Islet of Langerhans (tissue), 1 donor: ENCODE measurements at regions not wholly inside any gene's neighbourhood (a gene's known extent, or its start where the extent isn't known, plus 50 kb on each side); places are given as distances from the start of the nearest gene placed in this dataset.
"Not testable (repeated sequence)": the region's sequence is repeated elsewhere in the genome, so short reads cannot be mapped to it uniquely, and the experiment has no call there.

Source experiments
- FAIRE-seq: peaks from one replicate; lab custom pipeline; 2011; peaks lifted over from hg19 to GRCh38; lab: Jason Lieb, UNC

DNA sequence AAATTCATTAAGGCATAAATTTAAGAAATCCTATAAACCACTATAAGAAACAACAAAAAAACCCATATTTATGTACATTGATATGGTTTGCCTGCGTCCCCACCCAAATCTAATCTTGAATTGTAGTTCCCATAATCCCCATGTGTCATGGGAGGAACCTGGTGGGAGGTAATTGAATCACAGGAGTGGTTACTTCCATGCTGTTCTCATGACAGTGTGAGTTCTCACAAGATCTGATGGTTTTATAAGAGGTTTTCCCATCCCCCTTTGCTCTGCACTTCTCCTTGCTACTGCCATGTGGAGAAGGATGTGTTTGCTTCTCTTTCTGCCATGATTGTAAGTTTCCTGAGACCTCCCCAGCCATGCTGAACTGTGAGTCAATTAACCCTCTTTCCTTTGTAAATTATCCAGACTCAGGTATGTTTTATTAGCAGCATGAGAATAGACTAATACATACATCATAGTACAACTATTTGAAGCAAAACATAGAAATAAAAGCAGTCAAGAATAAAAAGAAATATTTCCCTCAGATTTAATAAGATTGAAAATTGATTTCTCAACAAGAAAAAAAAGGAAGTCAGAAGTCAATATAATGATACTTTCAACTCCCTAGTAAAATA lies 209.0 kb upstream of the GPC6 start:
- FAIRE-seq = no peak

DNA sequence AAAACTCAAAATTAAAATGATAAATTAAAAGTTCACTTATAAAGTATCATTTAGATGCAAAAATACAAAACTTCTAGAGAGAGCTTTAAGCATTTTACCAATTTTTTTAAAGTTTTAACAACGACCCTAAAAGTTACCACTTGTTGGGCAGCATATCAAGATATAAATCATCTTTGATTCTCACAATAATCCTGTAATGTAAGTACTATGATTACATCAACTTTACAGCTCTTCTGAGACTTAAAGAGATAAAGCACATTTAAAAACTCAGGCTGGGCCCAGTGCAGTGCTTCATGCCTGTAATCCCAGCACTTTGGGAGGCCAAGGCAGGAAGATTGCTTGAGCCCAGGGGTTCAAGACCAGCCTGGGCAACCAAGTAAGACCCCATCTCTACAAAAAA lies 202.7 kb upstream of the GPC6 start:
- FAIRE-seq = no peak

DNA sequence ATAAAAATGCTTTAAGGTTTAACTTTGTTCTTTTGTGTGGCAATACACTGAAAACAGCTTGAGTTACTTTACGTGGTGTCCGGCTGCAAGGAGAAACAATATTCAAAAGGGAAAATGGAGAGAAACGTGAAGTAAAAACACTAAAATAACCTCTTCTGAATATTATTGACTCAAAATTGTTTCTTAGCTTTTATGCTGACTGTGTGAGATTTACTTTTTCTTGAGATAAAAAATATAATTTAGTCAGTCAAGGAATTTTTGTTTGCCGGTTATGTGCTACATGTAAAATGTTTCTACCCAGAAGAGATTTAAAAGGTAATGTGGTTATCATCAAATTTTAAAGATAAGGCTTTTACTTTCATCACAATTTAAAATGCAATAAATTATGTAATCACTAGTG lies 200.6 kb upstream of the GPC6 start:
- no peak for FAIRE-seq

DNA sequence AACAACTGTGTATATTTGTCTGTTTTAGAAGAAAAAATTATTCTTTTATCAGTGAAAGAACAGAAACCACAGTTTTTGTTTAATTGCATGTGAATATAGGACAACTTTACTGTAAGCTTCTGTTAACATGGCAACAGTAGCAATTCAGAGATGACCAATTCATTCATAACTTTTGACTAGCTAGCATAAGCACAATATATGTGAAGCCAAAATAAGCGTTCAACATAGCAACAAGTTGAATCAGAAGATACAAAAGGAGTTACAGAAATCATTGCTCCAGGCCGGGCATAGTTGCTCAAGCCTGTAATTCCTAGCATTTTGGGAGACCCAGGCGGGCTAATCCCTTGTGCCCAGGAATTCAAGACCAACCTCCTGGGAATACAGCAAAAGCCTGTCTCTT lies 197.1 kb upstream of the GPC6 start:
- no peak for FAIRE-seq

DNA sequence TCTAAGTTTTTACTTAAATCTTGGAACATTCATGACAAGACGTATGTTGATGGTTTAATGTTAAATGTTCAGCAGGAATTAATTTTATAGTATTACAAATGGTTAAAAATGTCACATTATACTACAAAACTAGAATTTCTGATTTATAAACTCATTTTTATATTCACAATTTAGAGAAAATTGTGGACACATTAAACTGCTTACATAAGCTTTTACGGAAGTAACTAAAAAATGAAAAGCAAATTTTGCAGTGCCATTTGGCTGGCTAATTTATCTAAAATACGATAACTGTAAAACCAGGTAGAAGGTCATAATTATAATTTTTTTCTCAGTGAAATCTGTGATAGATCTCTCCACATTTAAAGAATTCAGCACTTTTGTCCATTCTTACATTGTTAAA lies 190.2 kb upstream of the GPC6 start:
- FAIRE-seq = no peak

DNA sequence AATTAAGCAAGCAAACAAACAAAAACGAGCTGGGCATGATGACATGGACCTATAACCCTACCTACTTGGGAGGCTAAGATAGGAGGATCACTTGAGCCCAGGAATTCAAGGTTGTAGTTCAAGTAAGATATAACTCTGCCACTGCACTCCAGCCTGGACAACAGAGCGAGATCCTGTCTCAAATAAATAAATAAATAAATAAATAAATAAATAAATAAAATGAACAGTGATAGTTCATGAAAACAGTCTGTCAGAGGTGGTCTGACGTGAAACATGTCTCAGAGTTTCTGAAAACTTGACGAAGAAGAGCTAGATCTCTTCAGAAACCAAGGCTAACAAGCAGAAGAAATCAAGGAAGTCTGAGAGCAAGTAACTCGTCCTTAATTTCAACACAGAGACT lies 188.8 kb upstream of the GPC6 start:
- FAIRE-seq = no peak

DNA sequence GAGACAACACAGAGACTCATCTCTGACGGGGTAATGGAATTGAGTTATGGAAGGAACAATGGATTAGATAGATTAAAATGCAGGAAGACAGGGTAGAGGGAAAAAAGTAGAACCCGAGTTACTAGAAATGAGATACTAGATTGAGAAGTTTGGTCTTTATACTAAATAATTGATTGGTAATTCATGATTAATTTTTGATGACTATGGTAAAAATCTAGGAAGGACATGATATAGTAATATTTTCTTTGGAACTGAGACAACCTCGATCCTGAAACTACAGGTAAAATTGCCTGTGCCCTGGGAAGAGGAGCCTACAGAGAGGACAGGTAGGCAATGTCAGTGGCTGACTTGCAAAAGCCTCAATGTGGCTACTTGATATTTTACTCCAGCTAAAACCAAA lies 188.4 kb upstream of the GPC6 start:
- no peak for FAIRE-seq

DNA sequence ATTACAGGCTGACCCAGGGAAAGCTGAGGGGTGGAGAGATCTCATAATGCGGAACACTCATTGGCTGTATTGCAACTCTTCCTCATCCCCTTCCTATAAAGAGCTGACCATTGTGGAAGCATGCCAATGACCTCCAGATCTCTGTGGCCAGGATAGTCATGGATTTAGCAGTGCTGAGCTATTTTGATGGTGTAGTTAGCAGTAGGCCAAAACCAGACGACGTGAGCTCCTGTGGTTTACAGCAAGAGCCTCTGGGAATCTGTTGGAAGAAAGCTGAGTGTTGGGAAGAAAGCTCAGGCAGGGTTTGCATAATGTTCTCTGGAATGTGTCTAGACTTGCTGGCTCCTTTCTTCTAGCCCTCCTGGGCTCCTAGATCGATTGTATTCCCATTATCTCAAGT lies 187.5 kb upstream of the GPC6 start:
- FAIRE-seq = no peak

DNA sequence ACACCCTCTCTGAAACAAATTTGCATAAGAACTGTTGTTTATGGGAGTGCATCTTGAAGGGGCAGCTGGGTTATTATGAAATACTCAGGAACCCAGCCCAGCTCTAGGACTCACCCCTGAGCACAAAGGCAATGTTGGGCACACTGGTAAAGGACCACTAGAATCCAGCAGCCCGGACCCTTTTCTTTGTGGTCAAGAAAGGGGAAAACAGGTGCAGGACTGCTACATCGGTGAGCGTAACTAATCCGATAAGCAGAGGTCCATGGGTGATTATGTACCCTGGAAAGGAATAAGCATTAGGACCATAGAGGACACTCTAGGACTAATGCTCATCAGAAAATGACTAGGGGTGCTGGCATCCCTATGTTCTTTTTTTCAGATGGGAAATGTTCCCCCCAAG lies 185.0 kb upstream of the GPC6 start:
- not testable (repeated sequence) for FAIRE-seq

DNA sequence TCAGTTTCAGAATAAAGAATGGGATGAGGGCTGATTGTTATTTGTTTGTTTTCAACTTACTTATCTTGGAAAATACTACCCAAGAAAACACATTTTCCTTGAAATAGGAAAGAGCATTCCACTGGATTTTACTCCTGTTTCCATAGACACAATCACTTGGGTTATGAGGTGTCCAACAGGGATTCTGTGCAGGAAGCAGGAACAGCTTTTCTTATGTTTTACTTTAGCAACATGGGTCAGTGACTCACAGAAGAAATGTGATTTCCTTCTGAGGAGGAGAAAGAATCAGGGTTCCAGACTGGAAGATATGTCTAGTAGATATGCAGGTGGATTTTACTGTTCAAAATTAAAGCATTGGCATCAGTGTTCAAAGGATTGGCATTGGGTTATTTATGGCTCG lies 180.8 kb upstream of the GPC6 start:
- no peak for FAIRE-seq

DNA sequence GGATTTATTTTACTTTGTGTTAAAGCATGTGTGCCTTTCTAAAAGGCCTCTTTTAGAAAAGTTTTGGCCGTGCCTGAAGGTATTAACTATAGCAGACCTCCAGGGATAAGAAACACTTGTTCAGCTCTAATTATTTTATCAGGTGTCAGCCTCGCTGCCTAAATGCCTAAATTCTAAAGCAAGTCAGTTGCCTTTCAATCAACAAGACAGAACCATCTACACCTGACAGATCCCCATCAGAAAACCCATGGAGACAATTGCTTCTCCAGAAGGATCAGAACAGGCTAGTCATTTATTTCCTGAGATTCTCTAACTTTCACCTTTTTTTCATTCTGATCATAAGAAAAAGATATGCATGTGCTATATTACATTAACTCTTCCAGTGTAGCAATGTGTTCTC lies 171.4 kb upstream of the GPC6 start:
- FAIRE-seq = no peak

DNA sequence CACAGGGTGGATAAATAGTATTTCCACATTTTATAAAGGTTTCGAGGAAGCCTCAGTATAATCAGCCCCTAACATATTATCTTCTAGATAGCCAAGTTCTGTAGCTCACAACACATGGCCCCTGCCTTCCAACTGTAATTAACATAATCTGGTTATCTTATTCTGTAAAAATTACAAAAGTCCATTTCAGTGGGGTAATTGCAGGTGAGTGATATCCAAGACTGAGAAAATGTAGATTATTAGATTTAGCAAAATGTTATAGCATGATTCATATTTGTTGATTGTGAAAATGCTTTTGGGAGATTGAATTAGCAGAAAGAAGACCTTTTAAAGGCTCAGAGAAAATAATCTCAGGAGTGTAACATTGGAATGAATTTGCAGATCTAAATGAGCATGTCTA lies 168.3 kb upstream of the GPC6 start:
- FAIRE-seq = no peak

DNA sequence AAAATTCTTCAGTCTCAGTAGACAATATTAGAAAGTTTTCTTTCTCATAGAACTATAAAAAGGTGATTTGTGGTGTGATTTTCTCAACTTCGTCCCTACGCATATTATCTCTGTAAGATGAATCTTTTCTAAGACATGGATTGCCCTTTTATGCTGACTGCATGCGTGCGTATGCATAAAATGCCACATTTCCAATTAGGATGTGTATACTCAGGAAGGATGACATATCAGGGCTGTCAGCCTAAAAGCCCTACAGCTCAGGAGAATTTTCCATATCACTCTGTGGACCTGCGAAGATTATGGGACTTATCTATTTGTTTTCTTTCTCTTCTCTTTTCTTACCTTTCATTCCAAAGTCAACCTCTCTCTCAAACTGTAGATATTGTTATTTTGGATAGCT lies 166.5 kb upstream of the GPC6 start:
- FAIRE-seq = no peak

DNA sequence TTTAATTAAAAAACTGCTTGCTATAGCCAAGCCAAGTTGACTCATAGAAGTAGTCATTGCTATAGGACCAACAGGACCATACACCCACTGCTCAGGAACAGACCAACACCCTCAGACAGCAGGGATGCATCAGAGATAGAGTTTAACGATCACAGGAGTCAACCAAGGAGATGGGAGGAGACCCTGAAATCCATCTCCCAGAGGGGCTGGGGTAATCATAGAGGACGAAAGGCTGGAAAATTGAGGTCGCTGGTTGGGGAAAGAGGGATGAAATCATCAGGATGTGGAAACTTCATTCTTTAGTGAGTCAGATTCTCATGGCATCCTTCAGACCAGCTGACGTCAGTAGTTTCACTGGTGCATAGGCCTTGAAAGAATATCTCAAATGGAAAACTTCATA lies 160.4 kb upstream of the GPC6 start:
- no peak for FAIRE-seq

DNA sequence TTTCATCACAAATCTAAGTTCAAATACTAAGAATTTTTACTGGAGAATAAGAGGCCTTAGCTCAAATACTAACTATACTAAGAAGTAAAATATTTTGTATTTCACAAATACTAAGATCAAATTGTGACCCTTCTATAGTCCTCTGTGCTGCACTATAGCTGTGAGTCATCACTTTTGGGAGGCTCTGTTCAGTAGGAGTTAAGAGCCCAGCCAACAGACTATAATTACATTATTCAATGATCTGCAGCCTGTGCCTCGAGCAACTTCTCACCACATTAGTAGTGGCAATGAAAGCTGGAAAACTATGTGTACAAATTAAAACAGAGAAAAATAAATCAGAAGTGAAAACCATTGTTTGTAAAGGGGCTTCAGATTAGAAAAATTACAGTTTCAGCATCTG lies 147.3 kb upstream of the GPC6 start:
- FAIRE-seq = no peak

DNA sequence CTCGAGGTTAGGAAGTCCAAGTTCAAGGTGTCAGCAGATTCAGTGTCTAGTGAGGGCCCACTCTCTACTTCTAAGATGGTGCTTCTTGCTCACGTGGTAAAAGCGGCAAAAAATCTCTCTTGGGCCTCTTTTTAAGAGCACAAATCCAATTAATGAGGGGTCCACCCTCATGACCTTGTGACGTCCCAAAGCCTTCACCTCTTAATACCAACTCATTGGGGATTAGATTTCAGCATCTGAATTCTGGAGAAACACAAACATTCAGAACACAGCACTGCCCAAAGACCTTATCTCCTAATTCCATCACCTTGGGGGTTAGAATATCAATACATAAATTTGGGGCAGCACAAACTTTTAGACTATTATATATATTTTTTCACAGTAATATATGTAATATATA lies 146.4 kb upstream of the GPC6 start:
- no peak for FAIRE-seq

DNA sequence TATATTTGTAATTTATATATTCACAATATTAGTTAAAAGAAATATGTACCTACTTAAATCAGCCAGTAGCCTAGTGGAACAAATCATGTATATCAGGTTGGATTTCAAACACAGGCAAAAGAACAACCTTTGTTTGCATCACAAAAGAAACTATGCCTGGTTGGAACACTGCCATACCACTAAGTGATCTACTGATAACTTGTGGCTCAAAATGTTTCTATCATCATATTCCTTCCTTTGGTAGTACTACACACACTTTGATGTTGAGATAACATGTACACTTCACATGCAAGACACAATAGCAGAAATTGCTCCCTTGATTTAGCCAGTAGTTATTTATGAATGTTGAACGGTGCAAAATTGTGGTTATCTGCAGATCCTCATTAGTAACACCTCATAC lies 146.0 kb upstream of the GPC6 start:
- no peak for FAIRE-seq

DNA sequence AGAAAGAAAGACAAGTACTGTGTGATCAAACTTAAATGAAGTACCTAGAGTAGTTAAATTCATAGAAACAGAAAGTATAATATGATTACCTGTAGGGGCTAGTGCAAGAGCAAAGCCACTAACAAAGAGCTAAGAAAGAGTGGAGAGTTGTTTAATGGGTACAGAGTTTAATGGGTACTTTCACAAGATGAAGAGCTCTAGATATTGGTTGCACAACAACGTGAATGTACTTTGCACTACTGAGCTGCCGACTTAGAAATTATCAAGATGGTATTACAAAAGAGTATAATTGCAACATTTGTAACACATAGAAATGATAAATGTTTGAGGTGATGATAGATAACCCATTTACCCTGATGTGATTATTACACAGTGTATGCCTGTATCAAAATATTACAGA lies 140.3 kb upstream of the GPC6 start:
- no peak for FAIRE-seq

DNA sequence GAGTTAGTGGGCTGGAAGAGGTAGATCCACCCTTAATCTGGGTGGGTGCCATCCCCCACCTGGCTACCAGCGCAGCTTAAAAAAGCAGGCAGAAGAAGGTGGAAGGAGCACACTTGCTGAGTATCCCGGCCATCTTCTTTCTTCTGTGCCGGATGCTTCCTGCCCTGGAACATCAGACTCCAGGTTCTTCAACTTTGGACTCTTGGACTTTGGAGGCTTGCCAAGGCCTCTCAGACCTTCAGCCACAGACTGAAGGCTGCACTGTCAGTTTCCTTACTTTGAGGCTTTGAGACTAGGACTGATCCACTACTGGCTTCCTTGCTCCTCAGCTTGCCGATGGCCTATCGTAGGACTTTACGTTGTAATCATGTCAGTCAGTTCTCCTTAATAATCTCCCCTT lies 127.6 kb upstream of the GPC6 start:
- no peak for FAIRE-seq

DNA sequence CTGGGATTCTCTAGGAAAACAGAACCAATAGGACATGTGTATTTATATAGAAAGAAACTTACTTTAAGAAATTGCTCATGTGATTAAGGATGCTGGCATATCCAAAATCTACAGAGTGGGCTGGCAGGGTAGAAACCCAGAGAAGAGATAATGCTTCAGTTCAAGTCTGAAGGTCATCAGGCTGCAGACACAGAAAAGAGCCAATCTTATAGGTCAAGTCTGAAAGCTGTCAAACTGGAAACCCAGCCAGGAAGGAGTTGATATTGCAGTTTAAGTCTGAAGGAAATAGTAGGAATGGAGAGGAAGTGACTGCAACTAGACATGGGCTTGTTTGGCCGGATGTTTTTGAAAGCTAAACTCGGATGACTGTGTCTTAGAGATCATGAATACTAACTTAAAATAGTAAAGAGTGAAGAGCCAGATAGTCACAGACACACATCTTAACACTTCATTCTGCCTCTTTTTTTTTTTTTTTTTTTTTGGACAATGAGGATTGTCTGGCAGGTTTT lies 125.3 kb upstream of the GPC6 start:
- FAIRE-seq = no peak

DNA sequence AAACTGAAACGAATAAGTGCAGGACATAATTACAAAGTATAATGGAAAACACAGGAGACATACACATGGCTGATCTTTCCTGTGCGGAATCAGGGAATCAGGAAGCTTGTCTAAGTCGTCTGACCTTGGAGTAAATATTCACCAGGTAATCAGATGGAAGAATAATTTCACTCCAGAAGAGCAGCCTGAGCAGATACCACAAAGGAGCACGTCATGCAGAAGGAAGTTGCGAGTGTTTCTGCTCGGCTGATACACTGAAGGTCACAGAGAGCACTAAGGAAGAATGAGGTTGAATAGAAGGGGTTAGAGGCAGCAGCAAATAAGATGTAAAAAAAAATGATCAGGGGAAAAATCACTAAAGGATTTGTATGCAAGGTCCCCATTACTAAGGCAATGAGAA lies 122.3 kb upstream of the GPC6 start:
- FAIRE-seq = no peak

DNA sequence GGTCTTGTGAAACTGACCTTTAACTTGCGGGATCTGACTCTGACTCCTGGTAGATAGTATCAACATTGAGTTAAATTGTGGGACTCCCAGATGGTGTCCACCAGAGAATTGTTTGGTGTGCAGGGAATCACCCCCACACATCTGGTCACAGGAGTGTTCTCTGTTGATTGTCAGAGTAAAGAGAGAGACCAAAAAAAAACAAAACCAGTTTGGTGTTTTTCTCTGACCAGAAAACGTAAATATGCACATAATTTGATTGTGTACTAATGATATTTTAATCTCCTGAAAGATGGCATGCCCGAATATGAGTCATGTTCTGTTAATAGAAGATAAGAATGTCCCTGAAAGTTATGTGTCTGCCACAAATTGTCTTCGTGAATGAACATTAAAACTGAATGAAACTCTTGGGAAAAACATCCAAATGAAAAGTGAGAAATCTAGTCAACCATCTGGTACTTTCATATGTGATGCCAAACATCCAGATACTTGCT lies 118.5 kb upstream of the GPC6 start:
- no peak for FAIRE-seq

DNA sequence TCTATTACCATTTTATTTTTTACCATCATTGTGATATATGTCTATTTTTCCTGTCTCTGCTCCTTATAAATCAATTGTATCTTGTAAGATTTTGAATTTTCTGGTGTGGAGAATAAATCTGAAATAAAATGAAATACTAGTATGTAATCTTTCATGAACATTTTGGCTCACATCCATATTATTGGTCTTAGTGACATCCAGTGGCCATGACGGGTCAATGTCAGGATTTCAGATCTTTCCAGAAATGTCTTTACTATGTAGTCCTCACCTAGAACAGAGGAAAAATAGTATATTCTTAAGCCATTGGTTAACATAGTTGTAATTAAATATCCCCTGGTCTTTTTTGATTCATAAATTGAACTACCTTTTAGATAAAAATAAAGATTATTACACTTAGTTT lies 109.8 kb upstream of the GPC6 start:
- FAIRE-seq = peak; percentile 62

DNA sequence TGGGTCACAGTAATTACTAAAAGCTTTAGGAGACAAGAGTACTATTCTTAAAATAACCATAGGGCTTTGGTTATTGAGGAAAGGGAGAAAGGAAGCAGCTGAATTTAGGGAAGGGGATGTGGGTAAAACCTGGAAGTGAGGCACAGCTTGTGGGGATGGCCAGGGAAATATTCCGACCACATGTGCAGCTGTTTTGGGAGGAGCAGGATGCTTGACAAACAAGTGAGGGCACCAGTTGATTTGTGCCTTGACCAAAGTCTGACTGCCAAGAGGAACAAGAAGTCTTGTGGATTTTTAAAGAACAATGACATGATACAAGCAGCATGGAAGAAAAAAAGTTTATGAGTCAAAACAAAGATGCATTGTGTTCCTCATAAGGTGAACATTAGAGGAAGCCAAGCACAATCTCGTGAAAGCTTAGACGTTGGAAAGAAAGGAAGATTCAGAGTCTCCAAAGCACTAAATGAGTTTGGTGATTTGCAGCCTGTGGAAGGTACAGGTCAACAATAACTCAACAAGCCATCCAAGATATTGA lies 108.5 kb upstream of the GPC6 start:
- FAIRE-seq = no peak

DNA sequence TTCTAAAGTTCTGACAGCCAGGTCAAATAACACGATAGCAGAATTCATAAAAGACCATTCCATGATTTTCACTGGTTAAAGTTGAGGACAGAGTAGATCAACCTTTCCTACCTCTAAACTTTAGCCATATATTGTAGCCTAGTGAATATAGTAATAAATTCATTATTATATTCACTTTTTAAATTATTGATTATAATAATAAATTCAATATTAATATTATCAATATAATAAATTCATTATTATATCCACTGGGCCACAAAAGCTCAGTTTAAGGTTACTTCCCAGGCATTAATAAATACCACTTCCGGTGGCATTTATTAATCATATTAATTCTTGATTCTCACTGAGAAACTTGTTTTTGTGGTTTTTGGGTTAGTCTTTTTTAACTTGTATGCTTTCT lies 85.7 kb upstream of the GPC6 start:
- FAIRE-seq = no peak
